Keratinocyte (primary cell): ENCODE measurements at regions not wholly inside any gene's neighbourhood (a gene's known extent, or its start where the extent isn't known, plus 50 kb on each side); places are given as distances from the start of the nearest gene placed in this dataset.

Experiments used
- CTCF ChIP-seq, 3 experiments: IDR thresholded peaks in 1 of 3; conservative IDR thresholded peaks in 1 of 3; optimal IDR thresholded peaks in 1 of 3; 2 replicates in 2 of 3; 3 replicates in 1 of 3; pipeline versions ENCODE3 to v1.5.1; 2011; ENCODE audit warnings: low read length in 3 of 3, mild to moderate bottlenecking in 3 of 3, moderate library complexity in 2 of 3, control low read depth in 1 of 3, inconsistent platforms in 1 of 3; ENCODE audit not compliant: insufficient read depth in 2 of 3; ENCODE audit errors: extremely low read depth in 1 of 3
- EZH2 ChIP-seq: IDR thresholded peaks from one replicate; pipeline ENCODE4 v1.6.1; 2012; ENCODE audit warnings: inconsistent platforms, mild to moderate bottlenecking, low read length, moderate library complexity

GRCh38 chr2:163455815-163456214 is 280.0 kb downstream of the FIGN start:
- no peak for TF ChIP-seq EZH2
- TF ChIP-seq CTCF (optimal IDR thresholded peaks at IDR 0.05 in 1 of 3, IDR thresholded peaks at IDR 0.05 in 1 of 3, conservative IDR thresholded peaks at IDR 0.05 in 1 of 3; ENCODE audit: extremely low read depth in 1 of 3, insufficient read depth in 2 of 3, low read length in 3 of 3), result no peak
